ENCODE measurements at regions not wholly inside any gene's neighbourhood (a gene's known extent, or its start where the extent isn't known, plus 50 kb on each side); places are given as distances from the start of the nearest gene placed in this dataset.

GRCh38 chr15:37375519-37375918 is 275.2 kb upstream of the MEIS2 start:
- TF ChIP-seq POLR2A (IDR thresholded peaks at IDR 0.05) (no peak), CTCF (IDR thresholded peaks at IDR 0.05) (no peak)
